GM12878 (cell line): ENCODE measurements at regions not wholly inside any gene's neighbourhood (a gene's known extent, or its start where the extent isn't known, plus 50 kb on each side); places are given as distances from the start of the nearest gene placed in this dataset.

ENCODE experiments used
- ATAC-seq: fragments of 200-7000 bp; cut with Tn5 transposase; 3 replicates; pipeline ENCODE4 v1.9.1; 2020; ENCODE audit warnings: mild to moderate bottlenecking, moderate library complexity
- BruUV-seq: library from RNA; stranded (reverse); fragments of 400-500 nt; replicated peaks from 2 replicates; lab custom pipeline; 2021; lab: Mats Ljungman, UMichigan
- CTCF ChIA-PET: fragments of 300-600 bp; sonication (Branson Sonifier 250); formaldehyde crosslinking; extraction: SDS; loops from one replicate; lab custom pipeline; 2021; ENCODE audit warnings: inconsistent platforms; lab: Yijun Ruan, JAX
- POLR2A ChIA-PET: fragments of 350-600 bp; formaldehyde crosslinking; extraction: SDS; loops from one replicate; lab custom pipeline; 2021; ENCODE audit warnings: inconsistent platforms; lab: Charles Lee
- RAD21 ChIA-PET: fragments of 300-600 bp; sonication (Branson Sonifier 250); formaldehyde crosslinking; loops from one replicate; lab custom pipeline; 2023; ENCODE audit warnings: antibody characterized with exemption; ENCODE audit not compliant: unreplicated experiment; lab: Charles Lee
- SMC1A ChIA-PET: fragments of 300-600 bp; sonication (Branson Sonifier 250); formaldehyde crosslinking; loops from one replicate; lab custom pipeline; 2023; ENCODE audit not compliant: unreplicated experiment, uncharacterized antibody; lab: Charles Lee
- DNase-seq: peaks from one replicate; pipeline ENCODE4 v3.0.0-alpha.2; 2011; ENCODE audit warnings: low read depth, low spot score
- FAIRE-seq: peaks from 3 replicates; lab custom pipeline; 2011; peaks lifted over from hg19 to GRCh38; lab: Jason Lieb, UNC
- H2AFZ ChIP-seq: 2 replicates; pipeline ENCODE4 v1.6.0; 2011; ENCODE audit warnings: low read depth, low read length, control low read depth; ENCODE audit not compliant: control insufficient read depth
- H3K27ac ChIP-seq: 2 replicates; pipeline ENCODE4 v1.5.1; 2011; ENCODE audit warnings: control low read depth; ENCODE audit not compliant: control insufficient read depth, insufficient read depth
- H3K27me3 ChIP-seq, 2 experiments: replicated peaks in 1 of 2; 2 replicates each; pipeline versions ENCODE4 v1.6.0 to v1.6.1; 2011; ENCODE audit warnings: low read length in 1 of 2; ENCODE audit not compliant: control insufficient read depth in 2 of 2, insufficient read depth in 2 of 2
- H3K36me3 ChIP-seq, 2 experiments: 2 replicates each; pipeline ENCODE4 v1.5.1; 2011; ENCODE audit warnings: low read length in 1 of 2; ENCODE audit not compliant: control insufficient read depth in 2 of 2, insufficient read depth in 2 of 2
- H3K4me1 ChIP-seq: 2 replicates; pipeline ENCODE4 v1.6.1; 2011; ENCODE audit warnings: mild to moderate bottlenecking, low read length, moderate library complexity, mixed read lengths; ENCODE audit not compliant: control insufficient read depth, insufficient read depth
- H3K4me2 ChIP-seq: 2 replicates; pipeline ENCODE4 v1.6.0; 2011; ENCODE audit warnings: control low read depth; ENCODE audit not compliant: control insufficient read depth, insufficient read depth
- H3K4me3 ChIP-seq: fragments of 200-600 bp; sonication (generic); 2 replicates; pipeline ENCODE4 v1.5.1; 2016
- H3K79me2 ChIP-seq: 2 replicates; pipeline ENCODE4 v1.6.0; 2011; ENCODE audit warnings: low read length; ENCODE audit not compliant: control insufficient read depth, insufficient read depth
- H3K9ac ChIP-seq: 2 replicates; pipeline ENCODE4 v1.8.0; 2011; ENCODE audit warnings: low read length, control low read depth, mixed read lengths; ENCODE audit not compliant: control insufficient read depth, insufficient read depth
- H3K9me3 ChIP-seq: replicated peaks from 3 replicates; pipeline ENCODE4 v1.5.1; 2011; ENCODE audit warnings: mild to moderate bottlenecking, low read length; ENCODE audit not compliant: control insufficient read depth, insufficient read depth
- H4K20me1 ChIP-seq: 2 replicates; pipeline ENCODE4 v1.6.0; 2011; ENCODE audit not compliant: control insufficient read depth, insufficient read depth
- EGR1 ChIP-seq, 2 experiments: IDR thresholded peaks; 1 replicate in 1 of 2; 2 replicates in 1 of 2; pipeline ENCODE4 v1.6.1; 2011 to 2012; ENCODE audit warnings: low read depth in 2 of 2, low read length in 2 of 2, borderline replicate concordance in 1 of 2, mild to moderate bottlenecking in 1 of 2, moderate library complexity in 1 of 2
- POLR2AphosphoS5 ChIP-seq: IDR thresholded peaks from 2 replicates; pipeline ENCODE4 v1.6.1; 2011; ENCODE audit warnings: mild to moderate bottlenecking, low read length, inconsistent platforms
- RUNX3 ChIP-seq: IDR thresholded peaks from 2 replicates; pipeline ENCODE4 v1.6.1; 2012; ENCODE audit warnings: low read length, inconsistent platforms
- ZNF622 ChIP-seq: fragments of 450-650 bp; IDR thresholded peaks from 2 replicates; pipeline ENCODE4 v1.6.1; 2017; ENCODE audit warnings: mild to moderate bottlenecking, inconsistent platforms
- WGBS: methylation state at CpG from one replicate; pipeline ENCODE4 v1.1.6; 2016; ENCODE audit warnings: low lambda C conversion rate; ENCODE audit not compliant: insufficient replicate concordance, insufficient coverage; ENCODE audit errors: missing lambda C conversion rate; 5-methylcytosine and 5-hydroxymethylcytosine counted together
- in situ Hi-C: fragments of 300-500 bp; cut with MboI; formaldehyde crosslinking; loops from 9 replicates; pipeline ENCODE4 v1.14.3; 2018; ENCODE audit warnings: mixed read lengths
- intact Hi-C: fragments of 100-400 bp; cut with micrococcal nuclease; formaldehyde crosslinking; loops from one replicate; pipeline ENCODE4 v1.14.2; 2022; ENCODE audit not compliant: unreplicated experiment
- TF ChIP-seq, protein P1 (sequence below): fragments of 450-650 bp; formaldehyde crosslinking; IDR thresholded peaks from 2 replicates; pipeline ENCODE4 v1.4.0; 2020; ENCODE audit warnings: mild to moderate bottlenecking, moderate library complexity

DNA sequence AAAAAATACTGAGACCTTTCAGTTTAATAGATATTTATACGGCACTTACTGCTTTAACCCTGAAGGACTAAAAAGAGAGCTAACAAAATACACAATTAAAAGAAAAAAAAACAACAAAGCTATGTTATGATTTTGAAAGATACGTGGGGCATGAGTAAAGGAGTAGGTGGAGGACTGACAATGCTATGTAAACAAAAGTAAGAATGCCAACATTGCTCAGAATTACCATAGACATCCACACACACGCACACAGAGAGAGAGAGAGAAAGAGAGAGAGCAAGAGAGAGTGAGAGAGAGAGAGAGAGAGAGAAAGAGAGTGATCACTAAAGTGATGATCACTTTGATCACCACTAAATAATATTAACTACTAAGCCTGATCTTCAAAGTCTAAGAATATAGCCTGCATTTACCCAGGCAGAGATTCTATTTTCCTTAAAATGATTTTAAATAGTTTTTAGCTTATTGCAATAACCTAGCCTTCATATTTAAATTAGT is 313.9 kb upstream of the SPANXN4 start:
- ATAC-seq = no peak
- RAD21 ChIA-PET = no interaction called here
- POLR2A ChIA-PET = no interaction called here
- intact Hi-C loops = no loop called here
- FAIRE-seq = no peak
- Histone ChIP-seq H3K4me2 (no peak overlapping the region), H3K4me3 (no peak overlapping the region), H3K9me3 (no peaks in the 10 kb centered on the region), H3K36me3 (no peaks in the 10 kb centered on the region), H2AFZ (no peak overlapping the region), H3K79me2 (no peaks in the 10 kb centered on the region), H3K4me1 (no peaks in the 10 kb centered on the region), H3K27me3 (no peaks in the 10 kb centered on the region)
- SMC1A ChIA-PET = no interaction called here
- 13% methylated on average over 3 of the region's 3 CpGs for WGBS
- in situ Hi-C loops = no loop called here
- no TSS peak for BruUV-seq
- TF ChIP-seq POLR2AphosphoS5 (no peak), ZNF622 (no peak), EGR1 (IDR thresholded peaks at IDR 0.05; ENCODE audit: borderline replicate concordance in 1 of 2, low read depth in 2 of 2, low read length in 2 of 2) (no peak), RUNX3 (no peak)
- TF ChIP-seq, protein P1, sequence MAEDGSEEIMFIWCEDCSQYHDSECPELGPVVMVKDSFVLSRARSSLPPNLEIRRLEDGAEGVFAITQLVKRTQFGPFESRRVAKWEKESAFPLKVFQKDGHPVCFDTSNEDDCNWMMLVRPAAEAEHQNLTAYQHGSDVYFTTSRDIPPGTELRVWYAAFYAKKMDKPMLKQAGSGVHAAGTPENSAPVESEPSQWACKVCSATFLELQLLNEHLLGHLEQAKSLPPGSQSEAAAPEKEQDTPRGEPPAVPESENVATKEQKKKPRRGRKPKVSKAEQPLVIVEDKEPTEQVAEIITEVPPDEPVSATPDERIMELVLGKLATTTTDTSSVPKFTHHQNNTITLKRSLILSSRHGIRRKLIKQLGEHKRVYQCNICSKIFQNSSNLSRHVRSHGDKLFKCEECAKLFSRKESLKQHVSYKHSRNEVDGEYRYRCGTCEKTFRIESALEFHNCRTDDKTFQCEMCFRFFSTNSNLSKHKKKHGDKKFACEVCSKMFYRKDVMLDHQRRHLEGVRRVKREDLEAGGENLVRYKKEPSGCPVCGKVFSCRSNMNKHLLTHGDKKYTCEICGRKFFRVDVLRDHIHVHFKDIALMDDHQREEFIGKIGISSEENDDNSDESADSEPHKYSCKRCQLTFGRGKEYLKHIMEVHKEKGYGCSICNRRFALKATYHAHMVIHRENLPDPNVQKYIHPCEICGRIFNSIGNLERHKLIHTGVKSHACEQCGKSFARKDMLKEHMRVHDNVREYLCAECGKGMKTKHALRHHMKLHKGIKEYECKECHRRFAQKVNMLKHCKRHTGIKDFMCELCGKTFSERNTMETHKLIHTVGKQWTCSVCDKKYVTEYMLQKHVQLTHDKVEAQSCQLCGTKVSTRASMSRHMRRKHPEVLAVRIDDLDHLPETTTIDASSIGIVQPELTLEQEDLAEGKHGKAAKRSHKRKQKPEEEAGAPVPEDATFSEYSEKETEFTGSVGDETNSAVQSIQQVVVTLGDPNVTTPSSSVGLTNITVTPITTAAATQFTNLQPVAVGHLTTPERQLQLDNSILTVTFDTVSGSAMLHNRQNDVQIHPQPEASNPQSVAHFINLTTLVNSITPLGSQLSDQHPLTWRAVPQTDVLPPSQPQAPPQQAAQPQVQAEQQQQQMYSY (CRISPR knock-in tag) = no peak
- TF ChIP-seq, all 136 proteins: peak for 0
- no peak for DNase-seq
- CTCF ChIA-PET = no interaction called here
- Histone ChIP-seq H3K9ac (no peak overlapping the region), H3K27ac (no peak overlapping the region), H4K20me1 (no peaks in the 10 kb centered on the region)
